IMR-90 (cell line): ENCODE measurements at regions not wholly inside any gene's neighbourhood (a gene's known extent, or its start where the extent isn't known, plus 50 kb on each side); places are given as distances from the start of the nearest gene placed in this dataset.

Source experiments
- BHLHE40 ChIP-seq: fragments of 150-350 bp; IDR thresholded peaks from 2 replicates; pipeline ENCODE4 v1.6.1; 2016; ENCODE audit warnings: mild to moderate bottlenecking, low read depth, low read length
- CEBPB ChIP-seq: IDR thresholded peaks from 2 replicates; pipeline ENCODE4 v1.6.1; 2012; ENCODE audit warnings: low read depth, low read length, improper control_type of control experiment
- CTCF ChIP-seq: conservative IDR thresholded peaks from 2 replicates; pipeline ENCODE4 v1.5.1; 2012; ENCODE audit warnings: mild to moderate bottlenecking, low read depth, low read length, improper control_type of control experiment
- ELK1 ChIP-seq: fragments of 150-350 bp; IDR thresholded peaks from 2 replicates; pipeline ENCODE4 v1.6.1; 2016; ENCODE audit warnings: low read depth, mild to moderate bottlenecking, low read length, moderate library complexity, borderline replicate concordance
- FOS ChIP-seq: fragments of 150-350 bp; IDR thresholded peaks from 2 replicates; pipeline ENCODE4 v1.6.1; 2016; ENCODE audit warnings: low read depth, low read length
- MAFK ChIP-seq: IDR thresholded peaks from 2 replicates; pipeline ENCODE4 v1.6.1; 2012; ENCODE audit warnings: low read depth, low read length, improper control_type of control experiment
- NFE2L2 ChIP-seq: fragments of 150-350 bp; IDR thresholded peaks from 2 replicates; pipeline ENCODE4 v1.6.1; 2016; ENCODE audit warnings: low read depth, mild to moderate bottlenecking, low read length
- POLR2A ChIP-seq: IDR thresholded peaks from 2 replicates; pipeline ENCODE4 v1.6.1; 2012; ENCODE audit warnings: mild to moderate bottlenecking, low read depth, low read length
- RCOR1 ChIP-seq: IDR thresholded peaks from 2 replicates; pipeline ENCODE4 v1.6.1; 2012; ENCODE audit warnings: mild to moderate bottlenecking, low read length, improper control_type of control experiment; ENCODE audit not compliant: insufficient replicate concordance
- USF2 ChIP-seq: fragments of 150-350 bp; IDR thresholded peaks from 2 replicates; pipeline ENCODE4 v1.6.1; 2017; ENCODE audit warnings: mild to moderate bottlenecking, antibody characterized with exemption, low read length, low read depth

- TF ChIP-seq POLR2A (no peak), USF2 (no peak), CTCF (no peak), NFE2L2 (no peak), BHLHE40 (no peak), MAFK (no peak), FOS (no peak), RCOR1 (no peak), ELK1 (no peak), CEBPB (no peak)
Measured at GRCh38 chr18:64966667-64967066, 784.1 kb upstream of the CDH7 start.
